GM12878 (cell line): ENCODE measurements at regions not wholly inside any gene's neighbourhood (a gene's known extent, or its start where the extent isn't known, plus 50 kb on each side); places are given as distances from the start of the nearest gene placed in this dataset.

ENCODE experiments used
- ATAC-seq: fragments of 200-7000 bp; cut with Tn5 transposase; 3 replicates; pipeline ENCODE4 v1.9.1; 2020; ENCODE audit warnings: mild to moderate bottlenecking, moderate library complexity
- BruUV-seq: library from RNA; stranded (reverse); fragments of 400-500 nt; replicated peaks from 2 replicates; lab custom pipeline; 2021; lab: Mats Ljungman, UMichigan
- CTCF ChIA-PET: fragments of 300-600 bp; sonication (Branson Sonifier 250); formaldehyde crosslinking; extraction: SDS; loops from one replicate; lab custom pipeline; 2021; ENCODE audit warnings: inconsistent platforms; lab: Yijun Ruan, JAX
- POLR2A ChIA-PET: fragments of 350-600 bp; formaldehyde crosslinking; extraction: SDS; loops from one replicate; lab custom pipeline; 2021; ENCODE audit warnings: inconsistent platforms; lab: Charles Lee
- RAD21 ChIA-PET: fragments of 300-600 bp; sonication (Branson Sonifier 250); formaldehyde crosslinking; loops from one replicate; lab custom pipeline; 2023; ENCODE audit warnings: antibody characterized with exemption; ENCODE audit not compliant: unreplicated experiment; lab: Charles Lee
- SMC1A ChIA-PET: fragments of 300-600 bp; sonication (Branson Sonifier 250); formaldehyde crosslinking; loops from one replicate; lab custom pipeline; 2023; ENCODE audit not compliant: unreplicated experiment, uncharacterized antibody; lab: Charles Lee
- DNase-seq: peaks from one replicate; pipeline ENCODE4 v3.0.0-alpha.2; 2011; ENCODE audit warnings: low read depth, low spot score
- FAIRE-seq: peaks from 3 replicates; lab custom pipeline; 2011; peaks lifted over from hg19 to GRCh38; lab: Jason Lieb, UNC
- H2AFZ ChIP-seq: 2 replicates; pipeline ENCODE4 v1.6.0; 2011; ENCODE audit warnings: low read depth, low read length, control low read depth; ENCODE audit not compliant: control insufficient read depth
- H3K27ac ChIP-seq: 2 replicates; pipeline ENCODE4 v1.5.1; 2011; ENCODE audit warnings: control low read depth; ENCODE audit not compliant: control insufficient read depth, insufficient read depth
- H3K27me3 ChIP-seq, 2 experiments: replicated peaks in 1 of 2; 2 replicates each; pipeline versions ENCODE4 v1.6.0 to v1.6.1; 2011; ENCODE audit warnings: low read length in 1 of 2; ENCODE audit not compliant: control insufficient read depth in 2 of 2, insufficient read depth in 2 of 2
- H3K36me3 ChIP-seq, 2 experiments: 2 replicates each; pipeline ENCODE4 v1.5.1; 2011; ENCODE audit warnings: low read length in 1 of 2; ENCODE audit not compliant: control insufficient read depth in 2 of 2, insufficient read depth in 2 of 2
- H3K4me1 ChIP-seq: 2 replicates; pipeline ENCODE4 v1.6.1; 2011; ENCODE audit warnings: mild to moderate bottlenecking, low read length, moderate library complexity, mixed read lengths; ENCODE audit not compliant: control insufficient read depth, insufficient read depth
- H3K4me2 ChIP-seq: 2 replicates; pipeline ENCODE4 v1.6.0; 2011; ENCODE audit warnings: control low read depth; ENCODE audit not compliant: control insufficient read depth, insufficient read depth
- H3K4me3 ChIP-seq: fragments of 200-600 bp; sonication (generic); 2 replicates; pipeline ENCODE4 v1.5.1; 2016
- H3K79me2 ChIP-seq: 2 replicates; pipeline ENCODE4 v1.6.0; 2011; ENCODE audit warnings: low read length; ENCODE audit not compliant: control insufficient read depth, insufficient read depth
- H3K9ac ChIP-seq: 2 replicates; pipeline ENCODE4 v1.8.0; 2011; ENCODE audit warnings: low read length, control low read depth, mixed read lengths; ENCODE audit not compliant: control insufficient read depth, insufficient read depth
- H3K9me3 ChIP-seq: replicated peaks from 3 replicates; pipeline ENCODE4 v1.5.1; 2011; ENCODE audit warnings: mild to moderate bottlenecking, low read length; ENCODE audit not compliant: control insufficient read depth, insufficient read depth
- H4K20me1 ChIP-seq: 2 replicates; pipeline ENCODE4 v1.6.0; 2011; ENCODE audit not compliant: control insufficient read depth, insufficient read depth
- CEBPB ChIP-seq, 2 experiments: fragments of 150-350 bp in 1 of 2; IDR thresholded peaks; 2 replicates each; pipeline ENCODE4 v1.6.1; 2012 to 2014; ENCODE audit warnings: low read depth in 2 of 2, low read length in 2 of 2, borderline replicate concordance in 1 of 2, inconsistent platforms in 1 of 2
- CREB1 ChIP-seq: IDR thresholded peaks from 2 replicates; pipeline ENCODE4 v1.6.1; 2012; ENCODE audit warnings: low read depth, mild to moderate bottlenecking, inconsistent platforms
- E4F1 ChIP-seq: fragments of 450-650 bp; IDR thresholded peaks from 2 replicates; pipeline ENCODE4 v1.6.1; 2018; ENCODE audit warnings: borderline replicate concordance, mild to moderate bottlenecking; ENCODE audit not compliant: partially characterized antibody
- EED ChIP-seq: sonication (generic); IDR thresholded peaks from 2 replicates; pipeline ENCODE4 v1.6.1; 2016; ENCODE audit warnings: antibody characterized with exemption, low read depth
- NFYA ChIP-seq: IDR thresholded peaks from 2 replicates; pipeline ENCODE4 v1.6.1; 2011; ENCODE audit warnings: low read depth, mild to moderate bottlenecking, low read length, improper control_type of control experiment, borderline replicate concordance
- NRF1 ChIP-seq: conservative IDR thresholded peaks from 2 replicates; pipeline ENCODE4 v1.6.1; 2011; ENCODE audit warnings: mild to moderate bottlenecking, low read depth, low read length, improper control_type of control experiment
- POLR2AphosphoS2 ChIP-seq: IDR thresholded peaks from 2 replicates; pipeline ENCODE4 v1.6.1; 2011; ENCODE audit warnings: low read depth, mild to moderate bottlenecking, low read length, improper control_type of control experiment, moderate library complexity
- POLR2AphosphoS5 ChIP-seq: IDR thresholded peaks from 2 replicates; pipeline ENCODE4 v1.6.1; 2011; ENCODE audit warnings: mild to moderate bottlenecking, low read length, inconsistent platforms
- RELA ChIP-seq: fragments of 450-650 bp; IDR thresholded peaks from 2 replicates; pipeline ENCODE4 v1.8.0; 2014; ENCODE audit warnings: borderline replicate concordance; ENCODE audit not compliant: partially characterized antibody
- RFX5 ChIP-seq: IDR thresholded peaks from 2 replicates; pipeline ENCODE4 v1.6.1; 2011; ENCODE audit warnings: low read depth, low read length, improper control_type of control experiment
- RUNX3 ChIP-seq: IDR thresholded peaks from 2 replicates; pipeline ENCODE4 v1.6.1; 2012; ENCODE audit warnings: low read length, inconsistent platforms
- SMARCA5 ChIP-seq: fragments of 450-650 bp; IDR thresholded peaks from 2 replicates; pipeline ENCODE4 v1.6.1; 2017; ENCODE audit warnings: mild to moderate bottlenecking
- SMC3 ChIP-seq: IDR thresholded peaks from 2 replicates; pipeline ENCODE4 v1.6.1; 2011; ENCODE audit warnings: low read length, improper control_type of control experiment, borderline replicate concordance
- SRF ChIP-seq, 2 experiments: IDR thresholded peaks; 2 replicates each; pipeline ENCODE4 v1.6.1; 2011; ENCODE audit warnings: low read depth in 2 of 2, low read length in 2 of 2, mild to moderate bottlenecking in 1 of 2, moderate library complexity in 1 of 2
- STAT3 ChIP-seq: IDR thresholded peaks from 2 replicates; pipeline ENCODE4 v1.6.1; 2011; ENCODE audit warnings: low read depth, low read length, improper control_type of control experiment
- TCF3 ChIP-seq: IDR thresholded peaks from 2 replicates; pipeline ENCODE4 v1.6.1; 2012; ENCODE audit warnings: low read depth, mild to moderate bottlenecking, low read length, borderline replicate concordance; ENCODE audit not compliant: insufficient read depth
- ZBTB40 ChIP-seq: fragments of 450-650 bp; IDR thresholded peaks from 2 replicates; pipeline ENCODE4 v1.6.1; 2016; ENCODE audit warnings: mild to moderate bottlenecking, moderate library complexity, borderline replicate concordance
- WGBS: methylation state at CpG from one replicate; pipeline ENCODE4 v1.1.6; 2016; ENCODE audit warnings: low lambda C conversion rate; ENCODE audit not compliant: insufficient replicate concordance, insufficient coverage; ENCODE audit errors: missing lambda C conversion rate; 5-methylcytosine and 5-hydroxymethylcytosine counted together
- in situ Hi-C: fragments of 300-500 bp; cut with MboI; formaldehyde crosslinking; loops from 9 replicates; pipeline ENCODE4 v1.14.3; 2018; ENCODE audit warnings: mixed read lengths
- intact Hi-C: fragments of 100-400 bp; cut with micrococcal nuclease; formaldehyde crosslinking; loops from one replicate; pipeline ENCODE4 v1.14.2; 2022; ENCODE audit not compliant: unreplicated experiment

DNA sequence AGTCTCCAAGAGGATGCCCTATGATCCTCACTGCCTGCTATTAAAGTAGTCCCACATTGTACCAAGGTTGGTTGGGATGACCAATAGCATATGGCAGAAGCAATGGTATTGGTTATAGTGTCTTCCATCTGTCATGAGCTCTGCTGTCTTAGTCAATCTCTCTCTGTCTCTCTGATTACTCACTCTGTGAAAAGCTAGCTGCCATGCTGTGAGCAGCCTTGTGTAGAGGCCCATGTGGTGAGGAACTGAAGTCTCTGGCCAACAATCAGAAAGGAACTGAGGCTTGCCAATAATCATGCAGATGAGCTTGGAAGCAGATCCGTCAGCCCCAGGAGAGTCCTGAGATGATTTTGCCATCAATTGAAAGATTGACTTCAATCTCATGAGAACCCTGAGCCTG is 60.3 kb upstream of the CFAP161 start (continued):
- TF ChIP-seq SMC3 (no peak), NFYA (no peak), CREB1 (no peak), STAT3 (no peak), SMARCA5 (no peak), EED (no peak)

DNA sequence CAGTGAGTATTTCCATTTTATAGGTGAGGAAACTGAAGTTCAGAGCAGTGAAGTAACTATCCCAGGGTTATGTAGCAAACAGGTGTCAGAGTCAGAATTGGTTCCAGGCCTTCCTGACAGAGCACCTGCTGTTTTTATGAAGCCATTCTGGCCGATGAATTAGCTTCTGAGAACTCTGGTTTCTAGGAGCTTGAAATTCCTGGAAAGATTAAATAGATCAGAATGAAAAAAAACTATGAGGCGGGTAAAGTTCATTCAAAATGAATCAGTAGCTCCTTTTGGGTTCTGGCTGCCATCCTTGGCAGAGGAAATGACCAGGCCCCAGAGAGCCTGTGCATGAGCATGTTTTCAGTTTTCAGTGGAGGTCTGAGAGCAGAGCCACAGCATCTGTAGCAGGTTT is 59.3 kb upstream of the CFAP161 start:
- ChIA-PET RAD21 (no interaction called here), SMC1A (interaction anchor here (0.5 kb wide), 1 partner anchor 1624 kb away, joined by 4 read pairs; no protein-coding TSS in a partner anchor), POLR2A (no interaction called here), CTCF (interaction anchor here (1.2 kb wide), 1 partner anchor 191 kb away, joined by 6 read pairs; no protein-coding TSS in a partner anchor)
- Histone ChIP-seq H2AFZ (no peak overlapping the region), H3K4me1 (no peaks in the 10 kb centered on the region), H3K27me3 (no peaks in the 10 kb centered on the region), H3K9me3 (no peaks in the 10 kb centered on the region), H3K79me2 (no peaks in the 10 kb centered on the region), H3K36me3 (no peaks in the 10 kb centered on the region), H3K27ac (no peak overlapping the region), H3K4me2 (no peak overlapping the region), H3K9ac (no peak overlapping the region), H4K20me1 (no peaks in the 10 kb centered on the region), H3K4me3 (no peak overlapping the region)
- TF ChIP-seq POLR2AphosphoS2 (no peak), E4F1 (no peak), SRF (IDR thresholded peaks at IDR 0.05; ENCODE audit: low read depth in 2 of 2, low read length in 2 of 2) (no peak), RUNX3 (no peak), NRF1 (no peak), SMARCA5 (no peak), RFX5 (no peak), CEBPB (IDR thresholded peaks at IDR 0.05; ENCODE audit: borderline replicate concordance in 1 of 2, low read depth in 2 of 2, low read length in 2 of 2) (no peak), POLR2AphosphoS5 (no peak), ZBTB40 (no peak), TCF3 (no peak), RELA (no peak)
- 10% methylated on average over 2 of the region's 2 CpGs for WGBS
- intact Hi-C loops = no loop called here
- in situ Hi-C loops = no loop called here
- DNase-seq (no peak), FAIRE-seq (no peak), ATAC-seq (no peak)
- BruUV-seq = no TSS peak
